ENCODE measurements at regions not wholly inside any gene's neighbourhood (a gene's known extent, or its start where the extent isn't known, plus 50 kb on each side); places are given as distances from the start of the nearest gene placed in this dataset.

DNA sequence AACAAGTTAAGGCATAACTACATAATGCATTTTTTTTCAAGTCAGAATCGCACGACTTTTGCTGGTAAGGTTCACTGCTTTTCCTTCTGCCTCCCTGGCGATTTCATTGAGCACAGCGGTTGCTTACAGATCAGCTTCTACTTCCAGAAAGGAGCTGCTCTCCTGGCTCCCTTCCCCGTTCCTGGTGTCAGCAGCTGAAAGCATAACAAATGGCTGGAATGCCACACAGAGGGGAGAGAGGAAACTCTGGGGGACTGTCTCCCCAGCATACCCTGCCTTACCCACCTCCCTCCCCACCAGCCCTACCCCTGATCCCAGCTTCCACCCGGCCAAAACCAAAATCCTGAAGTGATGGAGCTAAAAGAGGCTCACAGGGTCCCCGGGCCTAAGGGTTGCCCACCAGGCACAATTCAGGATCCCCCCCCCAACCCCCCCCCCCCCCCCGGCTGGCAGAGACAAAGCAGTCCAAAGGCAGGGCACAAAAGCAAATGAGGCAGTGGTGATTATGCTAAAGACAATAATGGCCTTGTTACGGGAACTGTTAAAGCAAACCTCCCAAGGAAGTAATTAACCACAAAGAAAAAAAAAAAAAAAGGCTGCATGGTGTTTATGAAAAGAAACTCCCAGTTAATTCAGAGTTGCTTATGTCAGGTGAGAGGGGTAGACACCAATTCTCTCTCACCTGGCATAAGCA, 126.1 kb upstream of the WWC1 start:
- DNase-seq, result no peak

DNA sequence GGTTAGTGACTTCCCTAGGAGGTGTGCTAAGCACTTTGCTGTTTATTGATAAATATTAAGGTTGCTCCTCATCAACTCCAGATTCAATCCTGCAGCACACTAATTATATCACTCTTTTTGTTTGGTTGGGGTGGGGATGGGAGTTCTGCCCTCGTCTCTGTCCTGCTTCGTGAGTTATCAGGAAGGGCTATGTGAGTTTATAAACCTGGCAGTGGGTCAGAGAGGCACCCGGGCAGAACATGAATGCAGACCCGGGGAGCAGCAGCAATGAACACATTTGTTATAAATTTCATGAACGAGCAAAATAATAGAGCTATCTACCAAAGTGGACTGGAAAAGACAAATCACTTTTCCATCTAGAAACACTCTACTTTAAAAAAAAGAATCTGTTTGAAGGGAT, 125.5 kb upstream of the WWC1 start:
- no peak for DNase-seq

DNA sequence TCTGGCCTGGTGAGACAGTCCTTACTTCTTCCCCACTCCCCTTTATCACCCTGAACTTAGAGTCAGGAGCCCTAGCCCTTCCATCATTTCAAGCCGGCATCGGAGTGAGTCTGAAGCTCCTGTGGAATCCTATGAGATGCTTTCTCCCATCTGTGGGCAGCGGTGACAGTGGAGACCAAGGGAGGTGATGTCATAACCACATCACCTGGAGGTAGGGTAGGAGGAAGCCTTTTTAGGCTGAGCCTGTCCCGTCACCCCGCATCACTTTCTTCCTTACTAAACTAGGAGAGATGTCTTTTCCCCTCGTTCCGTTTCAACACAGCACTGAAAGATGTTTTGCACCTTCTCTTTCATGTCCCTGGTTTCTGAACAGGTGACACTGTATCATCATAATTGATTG, 124.1 kb upstream of the WWC1 start:
- no peak for DNase-seq

DNA sequence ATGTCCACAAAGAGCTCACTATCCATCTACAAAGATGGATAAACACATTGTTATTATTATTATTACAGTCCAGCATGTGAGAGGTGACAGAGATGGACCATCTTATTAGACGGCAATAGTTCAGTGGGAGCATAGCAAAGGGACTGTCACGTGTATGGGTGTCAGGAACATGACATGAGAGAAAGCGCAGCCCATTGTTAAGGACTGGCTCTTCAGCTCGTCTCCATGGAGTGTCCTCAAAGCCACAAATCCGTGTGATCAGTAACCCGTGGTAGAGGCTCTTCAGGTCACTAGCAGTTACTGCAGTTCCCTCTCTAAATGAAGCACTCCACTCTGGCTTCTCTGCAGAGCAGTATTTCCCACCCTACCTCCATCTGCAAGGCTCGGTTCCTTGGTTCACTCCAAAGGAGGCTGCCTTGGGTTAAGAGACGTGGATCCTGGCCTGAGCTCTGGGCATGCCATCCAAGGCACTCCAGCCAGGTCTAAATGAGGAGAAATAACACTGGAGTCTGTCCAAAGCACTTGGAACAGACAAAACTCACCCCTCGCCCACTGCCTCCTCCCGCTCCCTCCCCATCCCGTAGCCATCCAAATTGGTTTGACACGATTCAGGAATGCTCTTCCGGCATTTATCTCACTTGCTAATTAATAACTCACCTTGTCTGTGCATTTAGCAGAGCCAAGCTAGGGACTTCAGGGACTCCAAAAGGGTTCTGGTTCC, 122.3 kb upstream of the WWC1 start:
- DNase-seq, result no peak

DNA sequence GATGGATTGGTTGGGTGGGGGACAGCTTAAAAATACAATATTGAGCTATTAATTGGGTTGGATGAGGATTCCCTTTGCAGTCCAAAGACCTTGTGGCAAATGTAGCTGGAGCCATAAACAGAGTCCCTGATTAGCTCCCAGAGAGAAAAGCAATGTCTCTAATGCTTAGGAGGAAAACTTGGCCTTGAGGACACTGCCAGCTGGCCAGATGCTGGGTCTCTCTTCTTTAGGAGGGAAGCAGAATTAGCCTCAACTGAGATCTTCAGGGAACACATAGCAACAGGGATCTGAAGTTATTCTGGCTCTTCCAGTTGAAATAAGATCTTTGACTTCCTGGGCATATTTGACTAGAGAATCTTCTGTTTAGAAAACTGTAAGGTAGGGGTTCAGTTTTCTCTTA, 121.7 kb upstream of the WWC1 start:
- DNase-seq, result no peak

DNA sequence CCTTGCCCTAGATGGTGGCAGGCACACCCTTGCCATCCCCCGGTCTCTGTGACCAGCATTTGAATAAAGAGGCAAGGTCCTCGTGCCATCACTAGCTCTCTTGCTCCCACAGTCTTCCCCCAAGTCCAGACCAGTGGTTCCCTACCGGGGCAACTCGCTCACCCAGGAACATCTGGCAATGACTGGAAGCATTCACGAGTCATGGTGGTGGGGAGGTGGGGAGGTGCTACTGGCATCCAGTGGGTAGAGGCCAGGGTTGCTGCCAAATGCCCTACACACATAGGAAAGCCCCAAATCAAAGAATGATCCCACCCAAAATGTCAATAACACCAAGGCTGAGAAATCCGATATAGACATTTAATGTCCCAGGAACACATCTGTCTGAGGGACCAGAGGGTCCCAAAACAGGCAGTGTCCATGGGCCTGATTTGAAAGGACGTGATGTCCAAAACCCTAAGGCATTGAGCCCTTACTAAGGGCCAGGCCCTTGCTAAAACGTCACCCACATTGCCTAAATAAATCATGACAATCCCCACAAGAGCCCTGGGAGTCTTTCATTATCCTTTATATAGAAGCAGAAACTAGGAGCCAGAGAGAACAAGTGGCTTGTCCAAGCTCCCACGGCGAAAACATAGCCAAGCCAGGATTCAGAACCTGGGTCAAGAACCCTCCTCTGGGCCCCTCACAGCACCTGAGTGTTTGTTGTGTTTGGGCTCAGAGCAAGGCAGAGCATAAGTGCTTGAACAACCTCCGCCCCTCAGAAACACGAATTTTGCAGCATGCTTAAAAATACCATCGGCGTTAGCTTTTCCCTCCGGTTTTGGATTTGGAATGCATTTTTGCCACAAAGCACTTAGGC, 119.3 kb upstream of the WWC1 start:
- DNase-seq, result no peak

DNA sequence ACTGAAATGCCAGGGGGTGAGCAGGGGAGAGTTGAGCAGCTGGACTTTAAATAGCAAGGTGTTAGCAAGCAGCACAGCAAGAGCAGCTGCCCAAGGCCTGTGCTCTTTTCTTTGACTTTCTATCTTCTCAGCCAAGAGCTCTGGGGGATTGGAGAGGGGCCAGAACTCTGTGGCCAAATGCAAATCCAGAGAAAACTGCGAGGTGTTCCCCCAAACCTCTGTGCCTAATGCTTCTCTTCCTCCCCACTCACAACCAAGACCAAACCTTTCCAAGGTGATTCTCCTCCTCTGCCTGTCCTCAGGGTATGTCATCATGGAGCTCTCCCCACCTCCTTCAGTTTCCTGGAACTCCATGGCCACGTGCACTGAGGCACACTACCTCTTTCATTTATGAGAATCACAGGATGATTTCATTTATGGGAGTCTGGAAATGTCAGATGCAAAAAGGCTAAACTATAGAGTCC, 118.7 kb upstream of the WWC1 start:
- no peak for DNase-seq

DNA sequence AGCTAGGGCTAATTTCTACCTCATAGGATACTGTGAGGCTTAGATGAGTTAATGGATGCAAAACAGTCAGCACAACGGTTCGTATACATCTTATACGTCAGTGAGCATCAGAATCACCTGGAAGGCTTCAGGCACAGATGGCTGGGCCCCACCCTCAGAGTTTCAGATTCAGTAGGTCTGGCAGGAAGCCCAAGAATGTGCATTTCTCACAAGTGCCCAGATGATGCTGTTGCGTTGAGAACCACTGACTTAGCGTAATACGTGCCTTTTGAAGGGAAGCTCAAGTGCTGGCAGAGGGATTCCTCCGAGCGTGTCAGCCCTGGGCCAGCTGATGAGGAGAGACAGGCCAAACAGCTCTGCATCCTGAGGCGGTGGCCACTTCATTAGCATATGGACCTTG, 117.1 kb upstream of the WWC1 start:
- DNase-seq, result no peak

DNA sequence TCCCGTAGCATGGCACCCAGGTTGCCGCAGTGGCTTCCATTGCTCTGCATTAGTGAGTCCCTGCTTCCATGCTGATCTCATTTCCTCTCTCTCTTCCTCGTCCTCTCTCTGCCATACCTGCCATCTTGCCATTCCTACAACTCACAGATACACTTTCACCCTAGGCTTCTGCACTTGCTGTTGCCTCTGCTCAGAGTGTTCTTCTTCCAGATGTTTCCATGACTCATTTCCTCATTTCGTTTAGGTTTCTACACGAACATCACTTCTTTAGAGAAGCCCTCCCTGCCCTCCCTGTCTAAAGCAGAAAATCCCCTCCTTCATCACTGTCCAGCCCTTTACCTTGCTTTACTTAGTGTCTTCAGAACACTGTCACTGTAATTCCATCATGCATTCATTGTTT, 115.2 kb upstream of the WWC1 start:
- no peak for DNase-seq

DNA sequence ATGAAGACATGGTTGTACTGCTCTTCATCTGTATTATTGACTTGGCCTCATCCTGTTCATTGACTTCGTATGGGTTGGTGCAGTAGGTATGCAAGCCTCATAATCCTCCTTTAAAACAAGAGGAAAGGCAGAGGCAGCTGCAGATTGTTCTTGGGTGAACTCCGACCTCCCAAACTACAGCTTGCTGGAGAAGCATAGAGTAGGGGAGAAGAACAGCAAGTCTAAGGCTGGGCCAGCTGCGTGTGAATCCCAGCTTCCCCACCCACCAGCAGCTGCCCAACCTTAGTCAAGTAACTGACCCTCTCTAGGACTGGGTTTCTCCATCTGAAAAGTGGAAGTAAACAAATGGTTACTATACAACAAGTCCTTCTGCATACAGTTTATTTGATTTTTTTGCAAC, 114.5 kb upstream of the WWC1 start:
- no peak for DNase-seq

DNA sequence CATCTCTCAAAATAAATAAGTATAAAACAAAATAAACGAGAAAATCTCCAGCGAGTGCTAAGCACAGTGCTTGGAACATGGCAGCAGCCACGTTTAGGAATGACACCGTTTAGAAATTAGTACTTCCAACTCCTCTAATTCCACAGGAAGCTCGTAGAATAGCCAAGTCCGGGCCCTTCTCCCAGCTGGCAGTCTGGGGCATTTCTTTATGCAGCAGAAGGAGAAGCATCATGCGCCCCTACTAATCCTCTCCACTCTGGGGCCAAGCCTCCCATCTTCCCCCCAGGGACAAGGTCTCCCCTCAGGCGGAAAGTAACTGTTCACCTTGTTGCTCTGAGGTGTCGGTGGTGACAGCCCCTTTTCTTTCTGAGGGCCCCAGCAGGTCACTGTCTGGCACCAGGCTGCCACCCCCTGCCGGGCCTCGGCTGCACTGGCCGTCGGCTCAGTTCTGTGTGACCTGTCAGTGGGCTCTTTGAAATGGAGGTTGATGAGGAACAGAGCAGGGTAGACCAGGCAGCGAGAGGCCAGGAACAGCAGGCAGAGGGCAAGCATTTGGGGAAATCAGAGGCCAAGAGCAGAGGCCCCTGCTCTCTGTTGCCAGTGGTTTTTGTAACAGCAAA, 113.5 kb upstream of the WWC1 start:
- no peak for DNase-seq

DNA sequence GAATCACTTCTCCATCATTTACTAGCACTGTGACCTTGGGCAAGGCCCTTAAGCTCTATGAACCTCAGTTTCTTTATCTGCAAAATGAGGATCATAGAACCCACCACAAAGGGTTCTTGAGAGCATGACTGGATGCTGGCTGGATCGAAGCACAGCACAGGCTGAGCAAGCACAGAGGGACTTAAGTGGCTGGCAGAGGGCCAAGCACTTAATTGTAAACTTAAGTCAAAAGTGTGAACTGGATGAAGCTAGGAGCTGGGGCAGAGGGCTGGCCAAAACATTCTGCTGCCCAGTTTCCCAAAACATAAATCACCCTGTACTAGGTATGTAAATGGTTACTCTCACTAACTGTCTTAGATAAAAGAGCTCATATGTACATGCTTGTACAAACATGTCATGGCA, 112.3 kb upstream of the WWC1 start:
- no peak for DNase-seq

DNA sequence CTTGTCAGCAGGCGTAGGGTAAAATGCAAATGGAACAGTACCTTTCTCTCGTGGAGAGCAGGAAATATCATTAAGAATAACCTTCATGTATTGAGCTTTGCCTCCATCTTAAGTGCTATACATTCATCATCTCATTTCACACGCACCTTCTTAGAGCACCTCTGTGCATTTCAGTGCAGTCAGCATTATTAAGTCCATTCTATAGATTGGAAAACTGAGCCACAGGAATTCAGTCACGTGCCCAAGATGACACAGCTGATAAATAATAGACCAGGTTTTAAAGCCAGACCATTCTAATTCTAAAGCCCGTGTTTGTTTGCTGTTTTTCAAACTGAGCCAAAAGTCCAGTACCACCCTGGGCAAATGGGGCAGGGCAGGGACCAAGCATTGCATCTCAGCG, 109.2 kb upstream of the WWC1 start:
- DNase-seq, result no peak

DNA sequence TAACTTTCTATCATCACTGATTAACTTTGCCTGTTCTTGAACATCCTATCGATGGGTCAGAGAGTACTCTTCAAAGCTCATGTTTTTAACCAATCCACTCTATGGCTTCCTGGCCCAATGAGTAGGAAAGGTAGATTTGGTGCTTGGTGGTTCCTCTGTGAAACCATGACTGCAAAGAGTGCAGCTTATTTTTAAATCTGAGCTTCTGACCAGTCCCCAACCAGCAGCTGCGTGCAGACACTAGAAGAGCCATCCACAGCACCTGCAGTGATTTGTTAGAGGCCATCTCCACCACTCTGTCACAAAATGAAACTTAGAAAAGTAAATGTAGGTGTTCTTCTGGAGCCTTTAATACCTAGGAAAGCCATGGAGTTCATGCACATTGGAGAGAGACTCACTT, 107.3 kb upstream of the WWC1 start:
- DNase-seq, result no peak

DNA sequence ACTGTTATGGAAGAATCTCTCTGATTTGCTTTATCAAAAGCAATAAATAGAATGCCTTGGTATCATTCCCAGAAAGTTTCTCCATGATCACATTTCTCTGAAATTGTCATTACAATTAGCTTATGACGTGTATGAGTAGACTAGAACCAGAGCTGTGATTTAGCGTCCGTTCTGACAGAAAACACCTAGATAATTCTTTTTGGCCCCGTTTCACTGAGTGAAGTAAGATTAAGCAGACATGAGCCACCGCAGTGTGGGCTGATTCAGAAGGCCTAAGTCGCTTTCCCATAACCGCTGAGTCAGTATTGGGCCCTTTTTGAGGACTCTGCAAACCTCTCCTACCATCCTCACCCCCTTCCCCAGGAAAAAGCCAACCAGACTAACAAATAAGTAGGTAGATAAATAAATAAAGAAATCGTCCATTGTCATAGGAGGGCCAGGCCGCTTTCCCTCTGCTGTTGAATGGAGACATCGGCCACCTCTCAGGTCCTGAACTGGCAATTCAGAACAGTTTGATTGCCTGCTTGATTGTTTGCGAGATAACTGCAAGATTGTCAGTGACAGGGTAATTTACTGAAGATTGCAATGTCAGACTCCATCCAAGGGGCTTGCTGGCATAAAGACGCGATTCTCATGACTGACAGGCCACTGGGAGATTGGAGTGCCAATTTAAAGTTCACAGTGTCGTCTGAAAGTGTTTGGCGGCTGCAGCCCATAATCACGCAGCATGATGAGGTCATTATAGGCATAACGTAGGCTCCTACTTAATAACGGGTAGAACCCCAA, 105.0 kb upstream of the WWC1 start:
- DNase-seq, result no peak

DNA sequence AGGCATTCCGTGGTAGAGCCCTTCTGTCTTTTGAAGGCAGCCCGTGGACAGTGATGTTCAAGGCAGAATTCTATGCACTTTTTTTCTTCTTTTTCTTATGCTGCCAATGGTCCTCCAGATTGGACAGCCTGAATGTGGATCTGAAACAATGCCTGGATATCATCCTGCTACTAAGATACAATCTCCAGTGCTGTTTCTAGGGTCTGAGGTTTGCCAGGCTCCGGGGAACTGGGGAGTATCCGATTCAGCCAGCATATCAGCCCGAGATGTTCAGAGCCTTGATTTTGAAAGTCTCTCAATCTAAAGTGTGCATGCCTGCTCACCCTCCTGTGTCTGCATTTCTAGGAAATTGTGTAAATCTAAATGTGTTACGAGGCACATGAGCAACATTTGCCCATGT, 103.8 kb upstream of the WWC1 start:
- no peak for DNase-seq

DNA sequence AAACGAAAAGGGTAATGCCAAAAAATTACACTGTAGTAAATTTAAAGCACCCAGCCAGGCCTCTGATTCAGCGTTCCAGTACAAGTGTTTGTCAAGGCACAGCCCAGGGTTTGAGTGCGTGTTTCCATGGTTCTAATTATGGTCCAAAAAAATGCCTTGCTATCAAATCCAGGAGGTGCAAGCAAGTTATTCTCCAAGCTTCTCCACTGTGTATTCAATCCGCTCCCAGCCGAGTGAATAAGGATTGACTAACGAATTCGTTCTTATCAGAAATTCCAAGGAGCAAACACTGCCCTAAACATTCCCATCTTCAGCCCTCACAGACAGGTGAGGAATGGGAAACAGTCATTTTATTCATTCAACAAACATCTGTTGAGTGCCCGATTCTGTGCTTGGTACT, 103.3 kb upstream of the WWC1 start:
- no peak for DNase-seq

DNA sequence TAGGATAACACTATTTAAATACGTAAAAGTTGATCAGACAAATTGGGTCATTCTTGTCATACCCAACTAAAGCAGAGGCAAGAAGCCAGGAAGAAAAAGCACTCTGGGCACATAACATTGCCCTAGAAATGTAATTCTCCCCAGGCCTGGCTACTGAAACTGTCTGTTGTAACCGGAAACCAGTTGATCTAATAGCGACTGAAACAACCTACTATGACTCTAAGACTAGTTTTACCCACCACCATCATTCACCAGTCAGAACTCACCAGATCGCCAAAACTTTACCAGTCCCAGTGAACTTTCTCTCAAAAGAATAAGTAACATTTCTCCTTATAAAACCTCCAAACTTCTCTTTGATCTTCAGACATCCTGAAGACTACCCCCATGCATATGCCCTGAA, 99.3 kb upstream of the WWC1 start:
- DNase-seq, result no peak

DNA sequence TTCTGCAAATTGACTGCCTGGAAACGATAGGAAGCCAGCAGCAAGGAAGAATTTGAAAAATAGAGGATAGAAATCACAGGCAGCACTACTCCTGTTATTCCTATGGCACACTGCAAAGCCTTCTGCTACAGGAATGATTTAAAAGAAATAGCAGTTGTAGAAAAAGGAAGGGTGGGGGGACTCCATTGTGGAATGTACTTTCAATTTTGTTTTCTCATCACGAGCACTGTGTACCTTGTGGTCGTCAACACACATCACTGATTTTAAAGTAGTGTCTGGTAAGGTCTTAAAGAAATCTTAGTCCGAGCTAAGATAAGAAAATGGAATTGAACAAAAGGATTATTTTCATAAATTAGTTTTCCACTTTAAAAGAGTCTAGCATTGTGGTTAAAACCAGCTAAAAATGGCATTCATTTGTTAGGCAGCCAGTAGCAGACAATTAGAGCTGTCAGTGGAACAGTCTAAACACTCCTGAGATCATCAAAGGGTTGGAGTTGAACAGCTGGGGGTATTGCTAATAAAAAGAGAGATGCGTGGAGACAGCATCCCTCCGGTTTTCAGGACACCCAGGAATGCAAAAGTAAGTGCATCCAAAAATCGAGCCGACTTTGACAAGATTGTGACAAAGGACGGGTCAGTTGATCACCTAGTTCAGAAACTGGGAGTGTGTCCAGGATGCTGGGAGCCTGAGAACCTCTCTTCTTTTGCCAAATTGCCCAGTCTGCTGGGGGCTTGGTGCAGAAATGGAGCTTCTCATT, 97.8 kb upstream of the WWC1 start:
- DNase-seq, result no peak

DNA sequence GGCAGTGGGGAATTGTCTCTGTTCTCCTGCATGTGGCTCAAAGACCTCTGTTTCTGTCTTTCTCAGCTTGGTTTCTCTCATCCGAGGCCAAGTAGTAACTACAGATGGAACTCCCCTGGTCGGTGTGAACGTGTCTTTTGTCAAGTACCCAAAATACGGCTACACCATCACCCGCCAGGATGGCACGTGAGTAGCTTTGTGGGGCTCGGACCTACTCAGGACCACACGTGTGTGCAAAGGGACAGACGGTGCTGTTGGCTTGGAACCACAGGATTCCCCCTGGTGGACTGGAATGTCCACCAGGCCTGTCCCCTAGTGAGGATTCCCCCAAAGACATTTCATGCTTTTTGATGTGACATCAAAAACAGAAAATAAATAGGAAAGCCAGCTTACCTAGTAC, 96.3 kb upstream of the WWC1 start:
- no peak for DNase-seq

DNA sequence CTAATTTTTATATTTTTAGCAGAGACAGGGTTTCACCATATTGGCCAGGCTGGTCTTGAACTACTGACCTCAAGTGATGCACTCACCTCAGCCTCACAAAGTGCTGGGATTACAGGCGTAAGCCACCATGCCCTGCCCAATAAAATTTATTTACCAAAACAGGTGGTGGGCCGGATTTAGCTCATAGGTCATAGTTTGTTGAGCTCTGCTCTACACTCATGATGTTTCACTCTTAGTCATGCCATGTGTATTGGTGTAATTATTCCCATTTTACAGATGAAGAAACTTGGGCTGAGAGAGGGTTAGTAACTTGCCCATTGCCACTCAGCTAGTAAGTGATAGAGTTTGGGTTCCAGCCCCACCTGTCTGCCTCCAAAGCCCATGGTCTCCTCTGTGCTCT, 93.1 kb upstream of the WWC1 start:
- DNase-seq, result no peak

DNA sequence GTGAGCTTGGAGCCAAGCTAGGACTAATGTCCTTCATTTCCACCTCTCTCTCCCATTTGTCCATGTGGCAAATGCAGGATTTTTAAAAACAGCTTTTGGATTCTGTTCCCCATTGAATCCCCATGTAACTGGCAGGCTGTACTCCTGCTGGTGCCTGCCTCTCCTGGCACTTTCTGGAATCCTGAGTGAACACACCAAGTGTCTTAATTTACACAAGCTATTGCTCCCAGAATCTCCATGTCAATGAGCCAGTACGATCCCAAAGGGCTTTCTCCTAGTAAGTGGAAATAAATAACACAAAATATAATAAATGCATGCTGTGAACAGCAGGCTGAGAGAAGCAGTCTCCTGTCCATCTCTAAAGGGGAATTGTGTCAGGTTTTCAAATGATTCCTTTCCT, 88.4 kb upstream of the WWC1 start:
- DNase-seq, result no peak

Data from SIG-M5 (cell line).